Astrocyte of the spinal cord (primary cell): ENCODE measurements at regions not wholly inside any gene's neighbourhood (a gene's known extent, or its start where the extent isn't known, plus 50 kb on each side); places are given as distances from the start of the nearest gene placed in this dataset.

ENCODE experiments used
- DNase-seq: peaks from one replicate; pipeline ENCODE4 v3.0.0; 2011; ENCODE audit warnings: low read depth, low spot score
- H3K4me3 ChIP-seq: 2 replicates; pipeline ENCODE4 v1.5.1; 2011; ENCODE audit warnings: low read depth, mild to moderate bottlenecking, low read length, moderate library complexity
- in situ Hi-C: cut with HindIII; loops from 2 replicates; pipeline ENCODE4 v1.10.0; 2017; ENCODE audit warnings: low sequenced_read_pairs
- TF ChIP-seq, protein P1 (sequence below): IDR thresholded peaks from 2 replicates; pipeline ENCODE4 v1.5.1; 2012; ENCODE audit warnings: low read depth, mild to moderate bottlenecking, low read length, inconsistent platforms

DNA sequence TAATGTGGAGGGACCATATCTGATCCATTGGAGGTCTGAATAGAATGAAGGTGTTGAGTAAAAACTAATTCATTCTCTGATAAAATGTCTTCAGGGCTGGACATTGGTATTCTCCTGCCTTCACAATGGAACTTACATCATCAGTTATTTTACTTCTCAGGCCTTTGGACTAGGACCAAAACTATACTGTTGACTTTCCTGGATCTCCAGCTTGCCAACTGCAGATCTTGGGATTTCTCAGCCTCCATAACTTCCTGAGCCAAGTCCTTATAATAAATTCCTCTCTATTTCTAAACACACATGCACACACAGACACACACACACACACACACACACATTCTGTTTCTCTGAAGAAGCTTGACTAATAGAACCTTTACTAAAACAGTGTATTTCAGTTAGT, 1858.6 kb upstream of the ADGRL3 start:
- in situ Hi-C loops = no loop called here
- no peak for DNase-seq
- TF ChIP-seq, protein P1, sequence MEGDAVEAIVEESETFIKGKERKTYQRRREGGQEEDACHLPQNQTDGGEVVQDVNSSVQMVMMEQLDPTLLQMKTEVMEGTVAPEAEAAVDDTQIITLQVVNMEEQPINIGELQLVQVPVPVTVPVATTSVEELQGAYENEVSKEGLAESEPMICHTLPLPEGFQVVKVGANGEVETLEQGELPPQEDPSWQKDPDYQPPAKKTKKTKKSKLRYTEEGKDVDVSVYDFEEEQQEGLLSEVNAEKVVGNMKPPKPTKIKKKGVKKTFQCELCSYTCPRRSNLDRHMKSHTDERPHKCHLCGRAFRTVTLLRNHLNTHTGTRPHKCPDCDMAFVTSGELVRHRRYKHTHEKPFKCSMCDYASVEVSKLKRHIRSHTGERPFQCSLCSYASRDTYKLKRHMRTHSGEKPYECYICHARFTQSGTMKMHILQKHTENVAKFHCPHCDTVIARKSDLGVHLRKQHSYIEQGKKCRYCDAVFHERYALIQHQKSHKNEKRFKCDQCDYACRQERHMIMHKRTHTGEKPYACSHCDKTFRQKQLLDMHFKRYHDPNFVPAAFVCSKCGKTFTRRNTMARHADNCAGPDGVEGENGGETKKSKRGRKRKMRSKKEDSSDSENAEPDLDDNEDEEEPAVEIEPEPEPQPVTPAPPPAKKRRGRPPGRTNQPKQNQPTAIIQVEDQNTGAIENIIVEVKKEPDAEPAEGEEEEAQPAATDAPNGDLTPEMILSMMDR = no peak
- no peak overlapping the region for H3K4me3 ChIP-seq

DNA sequence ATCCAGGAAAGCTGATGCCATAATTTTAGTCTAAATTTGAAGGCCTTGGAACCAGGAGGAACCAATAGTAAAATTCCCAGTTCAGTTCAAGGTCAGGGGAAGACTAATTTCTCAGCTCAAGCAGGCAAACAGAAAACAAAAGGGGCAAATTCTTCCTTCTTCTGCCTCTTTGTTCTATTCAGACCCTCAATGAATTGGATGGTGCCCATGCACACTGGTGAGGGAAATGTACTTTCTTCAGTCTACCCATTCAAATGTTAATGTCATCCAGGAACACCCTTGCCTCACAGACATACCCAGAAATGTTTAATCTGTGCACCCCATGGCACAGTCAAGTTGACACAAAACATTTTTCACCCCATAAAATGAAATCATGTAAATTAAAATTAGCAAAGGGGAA, 1851.2 kb upstream of the ADGRL3 start:
- TF ChIP-seq, protein P1 = no peak
- H3K4me3 ChIP-seq = no peak overlapping the region
- in situ Hi-C loops = no loop called here
- no peak for DNase-seq

DNA sequence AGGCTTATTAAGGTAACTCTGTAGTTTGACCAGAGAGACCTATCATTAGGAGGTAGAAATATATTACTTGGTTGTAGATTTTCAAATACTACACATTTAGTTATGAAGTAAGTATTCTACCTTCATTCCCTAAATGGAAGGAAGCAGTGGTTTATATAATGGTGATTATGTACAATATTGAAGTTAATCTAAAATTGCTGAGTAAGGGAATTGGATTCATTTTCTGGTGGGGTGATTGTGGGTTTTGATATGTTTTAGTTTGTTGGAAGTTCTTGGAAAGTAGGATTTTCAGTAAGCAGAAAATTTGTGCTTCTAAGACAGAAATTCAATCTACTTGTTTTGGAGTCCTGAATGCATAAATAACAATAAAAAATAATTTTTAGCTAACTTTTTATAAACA, 1830.9 kb upstream of the ADGRL3 start:
- DNase-seq = no peak
- H3K4me3 ChIP-seq = no peak overlapping the region
- in situ Hi-C loops = no loop called here
- TF ChIP-seq, protein P1 = no peak

DNA sequence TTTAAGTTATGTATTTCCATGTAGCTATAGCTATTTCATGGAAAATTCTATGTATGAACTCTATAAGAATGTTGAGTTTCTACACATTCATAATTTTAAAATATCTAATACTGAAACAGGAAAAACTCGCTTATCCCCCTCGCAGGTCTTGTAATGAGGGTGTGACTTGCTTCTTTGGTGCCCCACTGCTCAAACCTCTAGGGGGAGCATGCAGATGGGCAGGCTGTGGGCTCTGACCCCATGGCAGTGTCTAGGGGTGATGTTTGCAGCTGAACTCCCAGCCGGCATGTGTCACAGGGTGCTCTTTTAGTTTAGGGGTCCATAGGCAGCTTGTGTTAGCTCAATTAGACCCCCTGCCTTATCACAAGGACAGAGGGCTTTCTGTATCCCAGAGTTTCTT, 1825.7 kb upstream of the ADGRL3 start:
- no peak for DNase-seq
- no peak overlapping the region for H3K4me3 ChIP-seq
- TF ChIP-seq, protein P1 = no peak
- in situ Hi-C loops = no loop called here

DNA sequence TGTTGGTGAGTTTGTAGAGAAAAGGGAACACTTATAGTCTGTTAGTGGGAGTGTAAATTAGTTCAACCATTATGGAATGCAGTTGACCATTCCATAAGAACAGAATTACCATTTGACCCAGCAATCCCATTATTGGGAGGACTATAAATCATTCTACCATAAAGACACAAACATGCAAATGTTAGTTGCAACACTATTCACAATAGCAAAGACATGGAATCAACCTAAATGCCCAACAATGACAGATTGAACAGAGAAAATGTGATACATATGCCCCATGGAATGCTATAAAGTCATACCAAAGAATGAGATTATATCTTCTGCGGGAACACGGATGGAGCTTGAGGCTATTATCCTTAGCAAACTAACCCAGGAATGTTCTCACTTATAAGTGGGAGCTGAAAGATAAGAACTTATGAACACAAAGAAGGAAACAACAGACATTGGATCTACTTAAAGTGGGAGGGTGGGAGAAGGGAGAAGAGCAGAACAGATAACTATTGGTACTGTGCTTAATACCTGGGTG, 1819.2 kb upstream of the ADGRL3 start:
- no peak overlapping the region for H3K4me3 ChIP-seq
- DNase-seq = no peak
- TF ChIP-seq, protein P1 = no peak
- in situ Hi-C loops = no loop called here

DNA sequence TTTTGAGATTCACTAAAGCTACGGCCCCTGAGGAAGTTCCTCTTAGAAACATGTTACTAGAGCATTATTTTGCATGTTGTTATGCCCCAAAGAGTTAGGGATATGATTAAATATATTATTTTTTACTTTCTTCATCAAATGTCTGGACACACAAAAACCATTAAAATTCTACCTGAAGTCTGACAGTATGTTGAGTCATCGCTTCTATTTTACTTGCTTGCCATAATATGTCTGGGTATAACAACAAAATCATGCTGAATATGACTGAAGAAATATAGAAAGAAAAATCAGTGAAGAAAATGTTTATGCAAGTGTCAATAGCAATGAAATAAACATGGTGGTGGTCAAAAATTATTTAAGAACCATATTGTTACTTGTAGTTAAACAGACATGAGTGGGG, 1818.5 kb upstream of the ADGRL3 start:
- TF ChIP-seq, protein P1 = no peak
- no peak for DNase-seq
- in situ Hi-C loops = no loop called here
- H3K4me3 ChIP-seq = no peak overlapping the region
